Mesenchymal stem cell (in vitro differentiated cells and primary cell): ENCODE measurements at regions not wholly inside any gene's neighbourhood (a gene's known extent, or its start where the extent isn't known, plus 50 kb on each side); places are given as distances from the start of the nearest gene placed in this dataset.

Experiments used
- DNase-seq: peaks from one replicate; pipeline ENCODE4 v3.0.0-alpha.2; 2013
- H2AFZ ChIP-seq: one replicate; pipeline ENCODE4 v1.6.1; 2013; ENCODE audit warnings: low read depth, mild to moderate bottlenecking, control low read depth, inconsistent platforms, low read length, moderate library complexity
- H2AK5ac ChIP-seq: 2 replicates; pipeline ENCODE4 v1.6.1; 2013; ENCODE audit warnings: low read length, moderate library complexity, mild to moderate bottlenecking, inconsistent platforms; ENCODE audit not compliant: severe bottlenecking
- H2BK120ac ChIP-seq: one replicate; pipeline ENCODE4 v1.6.1; 2013; ENCODE audit warnings: low read depth, mild to moderate bottlenecking, inconsistent platforms, low read length, moderate library complexity
- H2BK12ac ChIP-seq, 2 experiments: one replicate each; pipeline ENCODE4 v1.6.1; 2013; ENCODE audit warnings: inconsistent platforms in 2 of 2, low read length in 2 of 2, mild to moderate bottlenecking in 2 of 2, moderate library complexity in 2 of 2, control low read depth in 1 of 2
- H2BK15ac ChIP-seq: one replicate; pipeline ENCODE4 v1.6.1; 2013; ENCODE audit warnings: mild to moderate bottlenecking, low read depth, inconsistent platforms; ENCODE audit not compliant: poor library complexity, severe bottlenecking
- H2BK5ac ChIP-seq: 2 replicates; pipeline ENCODE4 v1.6.1; 2013; ENCODE audit warnings: low read depth, mild to moderate bottlenecking, low read length, control low read depth, inconsistent platforms; ENCODE audit not compliant: poor library complexity, severe bottlenecking
- H3K14ac ChIP-seq, 2 experiments: one replicate each; pipeline ENCODE4 v1.6.1; 2013; ENCODE audit warnings: inconsistent platforms in 2 of 2, low read length in 2 of 2, control low read depth in 1 of 2, mild to moderate bottlenecking in 1 of 2, moderate library complexity in 1 of 2
- H3K18ac ChIP-seq, 2 experiments: one replicate each; pipeline ENCODE4 v1.6.1; 2013; ENCODE audit warnings: inconsistent platforms in 2 of 2, low read length in 2 of 2, control low read depth in 1 of 2, low read depth in 1 of 2, mild to moderate bottlenecking in 1 of 2
- H3K23ac ChIP-seq, 2 experiments: one replicate each; pipeline ENCODE4 v1.6.1; 2013; ENCODE audit warnings: inconsistent platforms in 2 of 2, low read length in 2 of 2, mild to moderate bottlenecking in 2 of 2, moderate library complexity in 2 of 2, control low read depth in 1 of 2
- H3K27ac ChIP-seq: 2 replicates; pipeline ENCODE4 v1.5.1; 2013; ENCODE audit warnings: mild to moderate bottlenecking, moderate library complexity, low read length, control low read depth, inconsistent platforms; ENCODE audit not compliant: poor library complexity, severe bottlenecking
- H3K27me3 ChIP-seq, 2 experiments: 2 replicates each; pipeline versions ENCODE4 v1.6.1 to v1.7.0; 2013; ENCODE audit warnings: low read length in 2 of 2, mild to moderate bottlenecking in 2 of 2, moderate library complexity in 2 of 2, control low read depth in 1 of 2, inconsistent platforms in 1 of 2; ENCODE audit not compliant: control insufficient read depth in 1 of 2, insufficient read depth in 1 of 2
- H3K36me3 ChIP-seq, 2 experiments: 2 replicates each; pipeline versions ENCODE4 v1.6.1 to v1.7.0; 2013; ENCODE audit warnings: low read length in 2 of 2, control low read depth in 1 of 2, inconsistent platforms in 1 of 2, low read depth in 1 of 2, mild to moderate bottlenecking in 1 of 2; ENCODE audit not compliant: insufficient read depth in 2 of 2, control insufficient read depth in 1 of 2
- H3K4ac ChIP-seq, 2 experiments: one replicate each; pipeline ENCODE4 v1.6.1; 2013; ENCODE audit warnings: inconsistent platforms in 2 of 2, low read length in 2 of 2, mild to moderate bottlenecking in 2 of 2, moderate library complexity in 2 of 2, control low read depth in 1 of 2, low read depth in 1 of 2
- H3K4me1 ChIP-seq: 2 replicates; pipeline ENCODE4 v1.6.1; 2013; ENCODE audit warnings: low read depth, low read length, control low read depth; ENCODE audit not compliant: control insufficient read depth, insufficient read depth
- H3K4me2 ChIP-seq: 2 replicates; pipeline ENCODE4 v1.6.1; 2013; ENCODE audit warnings: low read length, mild to moderate bottlenecking, inconsistent platforms; ENCODE audit not compliant: poor library complexity, severe bottlenecking
- H3K4me3 ChIP-seq, 2 experiments: 2 replicates each; pipeline versions ENCODE4 v1.5.1 to v1.7.0; 2013; ENCODE audit warnings: low read length in 2 of 2, mild to moderate bottlenecking in 2 of 2, control low read depth in 1 of 2, low read depth in 1 of 2; ENCODE audit not compliant: insufficient read depth in 1 of 2
- H3K79me1 ChIP-seq: replicated peaks from 2 replicates; pipeline ENCODE4 v1.6.1; 2013; ENCODE audit warnings: mild to moderate bottlenecking, control low read depth, low read length, inconsistent platforms; ENCODE audit not compliant: poor library complexity, severe bottlenecking
- H3K9ac ChIP-seq: 2 replicates; pipeline ENCODE4 v1.7.0; 2013; ENCODE audit warnings: mild to moderate bottlenecking, low read length, moderate library complexity
- H3K9me3 ChIP-seq: 2 replicates; pipeline ENCODE4 v1.7.0; 2013; ENCODE audit warnings: mild to moderate bottlenecking, low read length; ENCODE audit not compliant: control insufficient read depth
- H4K8ac ChIP-seq: one replicate; pipeline ENCODE4 v1.6.1; 2013; ENCODE audit warnings: inconsistent platforms, mild to moderate bottlenecking, low read length, moderate library complexity
- H4K91ac ChIP-seq: one replicate; pipeline ENCODE4 v1.6.1; 2013; ENCODE audit warnings: mild to moderate bottlenecking, low read length, inconsistent platforms
- whole genome bisulfite sequencing: methylation state at CpG from one replicate; pipeline ENCODE4 v1.1.7; 2013; ENCODE audit warnings: mixed read lengths; 5-methylcytosine and 5-hydroxymethylcytosine counted together

- H3K4me1 ChIP-seq: peaks cover 16% of the 10 kb centered on the region
- H3K14ac ChIP-seq: no peak overlapping the region
- no peak overlapping the region for H2BK5ac ChIP-seq
- H3K27me3 ChIP-seq: no peaks in the 10 kb centered on the region
- H3K9ac ChIP-seq: no peak overlapping the region
- peak overlapping the region; percentile 55 for H4K8ac ChIP-seq
- H3K36me3 ChIP-seq: no peaks in the 10 kb centered on the region
- H3K23ac ChIP-seq: no peak overlapping the region
- H2BK12ac ChIP-seq: peak overlapping the region; percentile 56 to 74
- H3K4ac ChIP-seq: no peak overlapping the region
- H2BK120ac ChIP-seq: peak overlapping the region; percentile 64
- no peak overlapping the region for H2AFZ ChIP-seq
- no peak for DNase-seq
- H2AK5ac ChIP-seq: peak overlapping the region; percentile 94
- H3K18ac ChIP-seq: peak overlapping the region in 1 of 2 experiments; percentile 11
- H3K4me2 ChIP-seq: no peak overlapping the region
- no peak overlapping the region for H4K91ac ChIP-seq
- WGBS: 100% methylated on average over 3 of the region's 4 CpGs
- H3K27ac ChIP-seq: peak overlapping the region; percentile 87
- H3K79me1 ChIP-seq: no peaks in the 10 kb centered on the region
- peak overlapping the region; percentile 63 for H2BK15ac ChIP-seq
- no peak overlapping the region for H3K4me3 ChIP-seq
- H3K9me3 ChIP-seq: no peaks in the 10 kb centered on the region
Observed at GRCh38 chr2:172284209-172284608, 143.2 kb upstream of the ITGA6 start.

- Histone ChIP-seq H2BK120ac (peak overlapping the region; percentile 62), H3K4me3 (no peak overlapping the region), H2AK5ac (peak overlapping the region; percentile 16), H3K79me1 (no peaks in the 10 kb centered on the region), H3K4ac (no peak overlapping the region), H3K27me3 (no peaks in the 10 kb centered on the region), H3K14ac (no peak overlapping the region), H3K27ac (peak overlapping the region; percentile 87), H2BK15ac (no peak overlapping the region), H3K4me2 (no peak overlapping the region), H2BK5ac (peak overlapping the region; percentile 35), H3K18ac (peak overlapping the region; percentile 18 to 30), H3K36me3 (no peaks in the 10 kb centered on the region), H4K91ac (no peak overlapping the region), H3K23ac (no peak overlapping the region), H3K4me1 (peaks cover 16% of the 10 kb centered on the region), H2BK12ac (peak overlapping the region in 1 of 2 experiments; percentile 8), H4K8ac (peak overlapping the region; percentile 12), H3K9ac (no peak overlapping the region), H2AFZ (no peak overlapping the region), H3K9me3 (no peaks in the 10 kb centered on the region)
- peak; percentile 75 for DNase-seq
- WGBS: 37% methylated on average over 4 of the region's 5 CpGs
Observed at GRCh38 chr2:172285010-172285621, 142.3 kb upstream of the ITGA6 start.

DNA sequence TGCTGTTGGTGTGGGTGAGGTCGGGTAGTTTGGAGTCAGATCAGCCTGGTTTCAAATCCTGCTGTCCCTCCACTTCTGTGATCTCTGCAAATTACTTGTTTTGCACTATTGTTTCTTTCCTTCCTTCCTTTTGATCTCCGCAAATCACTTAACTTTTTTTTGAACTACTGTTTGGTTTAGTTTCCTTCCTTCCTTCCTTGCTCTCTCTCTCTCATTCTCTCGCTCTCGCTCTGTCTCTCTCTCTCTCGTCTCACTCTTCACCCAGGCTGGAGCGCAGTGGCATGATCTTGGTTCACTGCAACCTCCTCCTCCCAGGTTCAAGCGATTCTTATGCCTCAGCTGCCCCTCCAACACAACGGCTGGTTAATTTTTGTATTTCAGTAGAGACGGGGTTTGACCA is 141.6 kb upstream of the ITGA6 start:
- H4K8ac ChIP-seq: peak overlapping the region; percentile 40
- H2AK5ac ChIP-seq: peak overlapping the region; percentile 64
- 83% methylated on average over 9 of the region's 9 CpGs for WGBS
- no peak overlapping the region for H3K23ac ChIP-seq
- no peak for DNase-seq
- H3K79me1 ChIP-seq: no peaks in the 10 kb centered on the region
- H3K36me3 ChIP-seq: no peaks in the 10 kb centered on the region
- no peak overlapping the region for H4K91ac ChIP-seq
- no peak overlapping the region for H2BK15ac ChIP-seq
- H2BK5ac ChIP-seq: no peak overlapping the region
- H3K18ac ChIP-seq: peak overlapping the region in 1 of 2 experiments; percentile 18
- H3K9ac ChIP-seq: no peak overlapping the region
- no peak overlapping the region for H2AFZ ChIP-seq
- H3K4me2 ChIP-seq: no peak overlapping the region
- no peaks in the 10 kb centered on the region for H3K27me3 ChIP-seq
- H3K27ac ChIP-seq: peak overlapping the region; percentile 87
- peak overlapping the region in 1 of 2 experiments; percentile 83 for H2BK12ac ChIP-seq
- no peaks in the 10 kb centered on the region for H3K9me3 ChIP-seq
- H3K4me3 ChIP-seq: no peak overlapping the region
- no peak overlapping the region for H3K14ac ChIP-seq
- H2BK120ac ChIP-seq: peak overlapping the region; percentile 62
- peaks cover 16% of the 10 kb centered on the region for H3K4me1 ChIP-seq
- H3K4ac ChIP-seq: no peak overlapping the region

GRCh38 chr2:172287190-172287589 is 140.2 kb upstream of the ITGA6 start:
- Histone ChIP-seq H4K8ac (no peak overlapping the region), H4K91ac (no peak overlapping the region), H2AFZ (no peak overlapping the region), H3K79me1 (no peaks in the 10 kb centered on the region), H3K14ac (no peak overlapping the region), H3K9ac (no peak overlapping the region), H3K18ac (no peak overlapping the region), H3K36me3 (no peaks in the 10 kb centered on the region), H3K4me3 (no peak overlapping the region), H3K9me3 (no peaks in the 10 kb centered on the region), H2BK120ac (no peak overlapping the region), H2BK15ac (no peak overlapping the region), H3K4ac (no peak overlapping the region), H3K27ac (no peak overlapping the region), H2BK5ac (no peak overlapping the region), H3K27me3 (no peaks in the 10 kb centered on the region), H3K4me1 (peaks cover 16% of the 10 kb centered on the region), H3K23ac (no peak overlapping the region), H3K4me2 (no peak overlapping the region), H2AK5ac (no peak overlapping the region), H2BK12ac (no peak overlapping the region)
- DNase-seq: no peak
